ENCODE measurements at regions not wholly inside any gene's neighbourhood (a gene's known extent, or its start where the extent isn't known, plus 50 kb on each side); places are given as distances from the start of the nearest gene placed in this dataset.
"Not testable (repeated sequence)": the region's sequence is repeated elsewhere in the genome, so short reads cannot be mapped to it uniquely, and the experiment has no call there.

DNA sequence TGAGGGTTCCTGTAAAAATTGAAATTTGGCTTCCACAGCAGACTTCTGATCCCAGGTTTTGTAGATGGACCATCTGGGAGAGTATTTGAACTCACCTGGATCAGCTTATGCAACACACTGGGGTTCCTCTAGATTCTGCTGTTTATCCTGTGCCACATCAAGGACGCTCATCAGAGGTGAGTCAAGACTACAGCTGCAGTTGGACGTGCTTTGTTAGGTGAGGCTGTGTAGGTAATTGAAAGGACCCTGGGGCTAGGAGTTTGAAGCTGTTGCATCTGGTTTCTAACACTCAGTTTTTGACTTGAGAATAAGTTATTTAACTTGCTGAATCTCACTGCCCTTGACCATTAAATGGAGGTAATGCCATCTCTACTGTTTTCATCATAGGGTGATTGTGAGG lies 394.2 kb downstream of the EDEM1 start:
- in situ Hi-C loops (cut with MboI; ENCODE audit: low sequenced_read_pairs), result no loop called here

GRCh38 chr3:5583920-5584319 lies 396.4 kb downstream of the EDEM1 start:
- in situ Hi-C loops (cut with MboI; ENCODE audit: low sequenced_read_pairs), result no loop called here

DNA sequence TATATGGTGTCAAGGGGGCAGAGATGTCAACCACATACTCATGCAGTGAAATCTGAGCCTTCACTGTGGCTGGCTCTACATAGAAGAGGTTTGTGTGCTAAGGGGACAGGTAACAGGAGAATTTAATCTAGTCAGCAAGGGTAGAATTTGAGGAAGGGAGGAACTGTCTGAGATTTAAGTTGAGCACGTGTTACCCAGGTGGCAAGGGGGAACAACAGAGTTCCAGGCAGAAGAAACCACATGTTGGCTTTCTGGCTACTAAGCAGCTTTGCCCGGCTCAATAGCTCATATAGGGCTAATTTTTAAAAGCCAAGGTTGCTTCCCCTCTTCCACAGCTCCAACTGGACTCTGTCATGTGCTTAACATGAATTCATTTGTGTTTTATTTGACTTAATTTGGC lies 397.6 kb downstream of the EDEM1 start:
- in situ Hi-C loops (cut with MboI; ENCODE audit: low sequenced_read_pairs), result no loop called here

- in situ Hi-C loops (cut with MboI; ENCODE audit: low sequenced_read_pairs), result no loop called here
Observed at GRCh38 chr3:5606884-5607472, 419.5 kb downstream of the EDEM1 start.

DNA sequence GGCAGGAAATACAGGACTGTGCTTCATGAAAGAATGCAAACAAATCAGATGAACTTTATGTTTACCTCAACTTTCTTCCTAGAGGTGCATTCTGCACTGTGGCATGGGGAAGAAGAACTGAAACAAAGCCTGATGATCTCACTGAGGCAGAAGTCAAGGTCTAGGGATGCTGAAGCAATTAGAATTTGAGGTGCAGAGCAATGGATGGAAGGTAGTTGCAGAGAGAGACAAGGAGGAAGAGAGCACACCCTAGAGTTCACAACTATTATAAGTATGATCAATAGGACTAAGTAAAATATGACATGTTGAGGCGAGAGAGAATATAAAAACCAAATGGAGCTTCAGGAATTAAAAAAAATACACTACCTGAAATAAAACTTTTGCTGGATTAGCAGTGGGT lies 420.1 kb downstream of the EDEM1 start:
- in situ Hi-C loops (cut with MboI; ENCODE audit: low sequenced_read_pairs), result no loop called here

DNA sequence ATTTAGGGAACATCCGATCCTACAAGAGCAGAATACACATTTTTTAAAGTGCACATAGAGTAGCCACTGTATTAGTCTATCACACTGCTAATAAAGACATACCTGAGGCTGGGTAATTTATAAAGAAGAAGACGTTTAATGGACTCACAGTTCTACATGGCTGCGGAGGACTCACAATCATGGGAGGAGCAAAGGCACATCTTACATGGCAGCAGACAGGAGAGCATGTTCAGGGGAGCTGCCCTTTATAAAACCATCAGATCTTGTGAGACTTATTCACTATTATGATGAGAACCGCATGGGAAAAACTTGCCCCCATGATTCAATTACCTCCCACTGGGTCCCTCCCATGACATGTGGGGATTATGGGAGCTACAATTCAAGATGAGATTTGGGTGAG lies 421.5 kb downstream of the EDEM1 start:
- in situ Hi-C loops (cut with MboI; ENCODE audit: low sequenced_read_pairs), result not testable (repeated sequence)

DNA sequence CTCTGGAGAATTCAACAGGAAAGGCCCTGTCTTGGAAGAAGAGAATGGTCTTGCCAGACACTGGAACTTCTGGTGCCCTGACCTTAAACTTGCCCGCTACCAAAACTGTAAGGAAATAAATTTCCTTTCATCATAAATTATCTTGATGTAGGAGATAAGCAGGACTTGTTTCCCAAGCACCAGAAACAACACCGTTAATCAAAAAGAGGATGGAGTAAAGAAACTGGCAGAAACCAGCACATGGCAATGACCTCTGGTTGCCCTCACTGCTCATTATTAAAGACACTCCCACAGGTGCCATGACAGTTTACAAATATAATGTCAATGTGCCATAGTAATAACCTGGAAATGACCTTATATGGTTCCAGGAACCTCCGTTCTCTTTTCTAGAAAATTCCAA lies 426.1 kb downstream of the EDEM1 start:
- in situ Hi-C loops (cut with MboI; ENCODE audit: low sequenced_read_pairs), result no loop called here

DNA sequence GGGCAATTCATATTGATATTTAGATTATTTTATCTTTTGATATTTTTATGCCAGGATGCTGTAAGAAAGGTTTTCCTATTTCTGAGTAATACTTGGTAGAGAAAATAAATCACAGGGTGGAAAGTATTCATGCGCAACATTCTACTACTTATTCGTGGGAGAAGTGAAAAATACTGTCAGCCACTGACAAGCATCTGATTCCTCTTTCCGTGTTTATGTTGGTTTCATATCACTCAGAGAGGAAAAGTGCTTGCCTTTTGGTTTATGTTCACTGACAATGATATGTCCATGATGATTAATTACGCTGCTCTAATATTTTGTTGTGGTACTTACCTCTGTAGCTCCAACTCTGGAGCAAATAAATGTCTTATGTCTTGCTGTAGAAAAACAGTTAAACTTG lies 429.4 kb downstream of the EDEM1 start:
- in situ Hi-C loops (cut with MboI; ENCODE audit: low sequenced_read_pairs), result no loop called here

DNA sequence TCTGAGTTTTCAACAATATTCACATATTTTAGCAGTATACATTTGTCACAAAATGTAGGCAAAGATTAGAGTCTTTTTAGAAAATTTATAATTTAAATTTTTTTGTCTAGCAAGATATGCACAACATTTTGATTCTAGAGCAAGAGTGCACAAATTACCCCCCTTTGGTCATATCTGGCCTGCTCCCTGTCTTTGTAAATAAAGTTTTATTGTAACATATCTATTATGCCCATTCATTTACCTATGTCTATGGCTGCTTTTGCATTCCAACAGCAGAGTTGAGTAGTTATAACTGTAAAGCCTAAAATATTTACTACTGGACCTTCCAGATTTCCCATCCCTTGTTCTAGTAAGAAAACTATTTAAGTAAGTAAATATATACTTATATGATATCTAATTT lies 430.7 kb downstream of the EDEM1 start:
- in situ Hi-C loops (cut with MboI; ENCODE audit: low sequenced_read_pairs), result no loop called here

- in situ Hi-C loops (cut with MboI; ENCODE audit: low sequenced_read_pairs), result no loop called here
Observed at GRCh38 chr3:5630406-5630805, 442.9 kb downstream of the EDEM1 start.

DNA sequence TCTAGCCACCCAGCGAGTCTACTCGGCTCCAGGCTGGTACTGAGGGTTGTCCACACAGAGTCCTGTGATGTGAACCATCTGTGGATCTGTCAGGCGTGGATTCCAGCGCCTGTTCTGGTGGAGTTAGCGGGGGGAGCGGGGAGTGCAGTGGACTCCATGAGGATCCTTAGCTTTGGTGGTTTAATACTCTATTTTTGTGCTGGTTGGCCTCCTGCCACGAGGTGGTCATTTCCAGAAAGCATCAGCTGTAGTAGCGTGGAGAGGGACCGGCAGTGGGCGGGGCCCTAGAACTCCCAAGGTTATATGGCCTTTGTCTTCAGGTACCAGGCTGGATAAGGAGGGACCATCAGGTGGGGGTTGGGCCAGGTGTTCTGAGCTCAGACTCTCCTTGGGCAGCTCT lies 446.5 kb downstream of the EDEM1 start:
- in situ Hi-C loops (cut with MboI; ENCODE audit: low sequenced_read_pairs), result no loop called here

- in situ Hi-C loops (cut with MboI; ENCODE audit: low sequenced_read_pairs), result no loop called here
Observed at GRCh38 chr3:5634411-5634810, 446.9 kb downstream of the EDEM1 start.

GRCh38 chr3:5635746-5636145 lies 448.2 kb downstream of the EDEM1 start:
- in situ Hi-C loops (cut with MboI; ENCODE audit: low sequenced_read_pairs), result no loop called here

DNA sequence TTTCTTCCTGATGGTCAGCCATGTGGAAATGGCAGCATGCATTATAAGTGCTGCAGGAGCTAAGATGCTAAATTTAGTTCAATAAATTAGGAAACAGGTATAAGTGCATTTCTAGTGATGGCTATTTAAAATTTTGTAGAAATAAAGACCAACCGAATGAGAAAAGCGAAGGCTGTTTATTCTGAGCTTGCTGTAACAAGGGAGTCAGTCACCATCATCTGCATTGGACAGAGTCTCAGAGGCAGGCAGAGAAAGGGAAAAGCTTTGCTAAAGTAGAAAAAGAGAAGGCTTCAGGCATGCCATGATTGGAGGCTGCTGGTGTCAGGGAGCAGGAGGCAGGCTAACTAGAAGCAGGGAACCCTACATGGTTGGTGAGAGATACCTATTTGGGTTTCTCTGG lies 451.0 kb downstream of the EDEM1 start:
- in situ Hi-C loops (cut with MboI; ENCODE audit: low sequenced_read_pairs), result no loop called here

DNA sequence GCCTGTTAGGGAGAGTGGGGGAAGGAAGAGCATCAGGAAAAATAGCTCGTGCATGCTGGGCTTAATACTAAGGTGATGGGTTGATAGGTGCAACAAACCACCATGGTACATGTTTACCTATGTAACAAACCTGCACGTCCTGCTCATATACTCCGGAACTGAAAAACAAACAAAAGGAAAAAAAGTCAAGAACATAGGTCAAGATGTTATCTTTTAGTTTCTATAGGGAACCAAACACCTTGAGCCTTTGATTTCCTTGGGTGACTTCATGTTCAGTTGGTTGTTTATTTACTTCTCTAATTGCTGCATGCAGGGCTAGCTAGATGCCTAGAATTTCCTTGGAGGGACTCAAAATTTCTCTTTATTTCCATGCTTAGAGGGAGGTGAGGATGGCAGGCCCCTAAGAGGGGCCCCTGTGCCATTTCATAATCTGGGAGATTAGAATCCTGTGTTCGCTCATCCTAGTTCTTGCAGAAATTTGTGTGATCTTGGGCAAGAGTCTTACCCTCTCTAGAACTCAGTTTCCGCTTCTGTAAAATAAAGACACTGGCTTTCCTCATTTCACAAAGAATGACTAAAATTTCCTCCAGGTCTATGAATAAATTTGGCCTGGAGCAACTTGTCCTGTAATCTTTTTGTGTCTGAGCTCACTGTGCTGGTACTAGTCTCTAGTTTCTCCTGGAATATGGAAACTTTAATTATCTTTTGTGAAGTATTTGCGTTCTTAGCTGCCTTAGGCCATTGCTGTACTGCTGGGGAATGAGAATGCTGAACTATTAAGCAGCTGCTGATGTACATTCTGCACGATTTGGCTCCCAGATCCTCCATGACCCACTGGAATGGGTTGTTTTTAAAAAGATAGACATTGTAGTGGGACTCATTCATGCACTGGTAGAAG lies 457.5 kb downstream of the EDEM1 start:
- in situ Hi-C loops (cut with MboI; ENCODE audit: low sequenced_read_pairs), result no loop called here

DNA sequence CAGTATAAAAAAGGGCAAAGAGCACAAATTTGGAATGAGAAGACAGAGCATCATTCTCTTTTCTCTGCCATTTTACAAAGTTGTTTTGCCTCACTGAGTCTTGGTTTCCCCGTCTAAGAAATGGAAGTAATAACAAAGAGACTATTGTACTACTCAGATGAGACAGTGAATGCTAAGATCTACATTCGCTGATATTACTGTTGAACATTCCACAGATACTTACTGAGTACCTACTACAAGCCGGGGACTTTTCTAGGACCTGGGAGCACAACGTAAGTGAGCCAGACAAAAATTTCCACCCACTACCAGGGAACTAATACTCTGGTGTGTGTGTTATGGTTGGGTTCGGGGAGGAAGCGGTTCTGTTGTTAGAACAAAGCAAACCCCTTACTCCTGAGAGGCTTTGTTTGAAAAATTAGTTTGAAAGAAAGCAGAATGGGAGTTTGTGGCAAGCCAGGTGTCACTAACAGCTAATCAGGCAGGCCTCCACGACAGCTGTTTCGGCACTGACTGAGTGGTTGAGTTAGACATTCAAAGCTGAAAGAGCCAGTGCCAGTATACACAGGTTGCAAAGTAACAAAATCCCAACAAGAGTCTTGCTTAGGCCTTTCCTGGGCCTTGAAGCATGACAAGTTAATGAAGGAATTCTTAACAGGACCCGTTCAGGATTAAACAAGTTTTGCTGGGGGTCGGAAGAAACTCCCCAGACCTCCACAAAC lies 458.3 kb downstream of the EDEM1 start:
- in situ Hi-C loops (cut with MboI; ENCODE audit: low sequenced_read_pairs), result no loop called here

DNA sequence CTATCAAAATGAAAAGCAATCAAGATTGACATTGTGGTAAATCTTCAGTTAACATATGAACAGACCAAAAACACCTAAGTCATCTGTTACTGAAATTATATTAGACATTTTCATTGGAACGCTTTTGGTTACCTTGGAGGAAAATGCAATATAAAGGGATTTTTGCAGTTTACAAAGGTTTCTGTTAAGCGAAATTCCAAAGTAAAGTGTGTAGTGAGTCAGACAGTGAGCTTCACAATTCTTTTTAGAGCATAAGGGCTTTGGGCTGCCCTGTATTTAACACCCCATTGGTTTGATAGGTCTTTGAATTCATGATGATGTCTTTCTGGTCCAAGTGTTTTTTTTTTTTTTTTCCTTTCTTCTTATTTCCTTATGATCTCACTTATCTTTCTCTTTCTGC lies 462.8 kb downstream of the EDEM1 start:
- in situ Hi-C loops (cut with MboI; ENCODE audit: low sequenced_read_pairs), result no loop called here

DNA sequence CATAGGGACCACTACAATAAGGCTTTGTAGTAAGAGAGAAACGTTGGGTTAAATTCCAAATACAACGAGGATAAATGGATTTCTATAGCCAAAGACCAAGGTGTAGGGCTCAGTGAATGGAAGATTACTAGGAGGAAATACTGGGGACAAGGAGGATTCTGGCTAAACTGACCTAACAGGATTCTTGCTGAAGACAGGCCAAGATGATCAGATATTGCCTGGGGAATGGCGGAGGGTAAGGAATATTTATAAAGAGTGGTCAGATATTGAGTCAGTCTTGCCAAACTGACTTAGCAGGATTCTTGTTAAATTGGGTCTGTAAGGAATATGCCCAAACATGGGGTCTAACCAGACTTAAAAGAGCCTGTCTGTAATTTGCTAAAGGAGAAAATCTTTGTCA lies 463.8 kb downstream of the EDEM1 start:
- in situ Hi-C loops (cut with MboI; ENCODE audit: low sequenced_read_pairs), result no loop called here

GRCh38 chr3:5653426-5654143 lies 466.1 kb downstream of the EDEM1 start:
- in situ Hi-C loops (cut with MboI; ENCODE audit: low sequenced_read_pairs), result no loop called here

- in situ Hi-C loops (cut with MboI; ENCODE audit: low sequenced_read_pairs), result no loop called here
Observed at GRCh38 chr3:5657106-5657505, 469.6 kb downstream of the EDEM1 start.

DNA sequence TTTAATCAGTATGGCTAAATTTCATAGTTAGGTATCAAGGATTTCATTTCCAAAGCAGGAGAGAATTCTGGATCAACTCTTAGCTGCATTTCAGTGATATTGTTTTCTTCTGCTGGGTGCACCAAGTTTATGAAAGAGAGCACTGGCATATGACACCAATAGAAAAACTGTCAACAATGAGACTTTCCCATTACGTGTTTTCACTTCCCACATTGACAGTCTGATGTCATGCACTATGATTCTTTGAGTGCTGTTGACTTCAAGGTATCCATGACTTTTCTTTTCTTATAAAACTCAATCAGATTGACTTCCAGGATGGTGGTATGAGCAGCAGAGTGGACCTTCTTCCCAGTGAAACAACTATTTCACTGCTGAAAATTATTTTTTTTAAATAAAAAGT lies 476.1 kb downstream of the EDEM1 start:
- in situ Hi-C loops (cut with MboI; ENCODE audit: low sequenced_read_pairs), result no loop called here
